ENCODE measurements at regions not wholly inside any gene's neighbourhood (a gene's known extent, or its start where the extent isn't known, plus 50 kb on each side); places are given as distances from the start of the nearest gene placed in this dataset.
"Not testable (repeated sequence)": the region's sequence is repeated elsewhere in the genome, so short reads cannot be mapped to it uniquely, and the experiment has no call there.

- DNase-seq (ENCODE audit: low read depth, low spot score): no peak
Observed at GRCh38 chr1:54474310-54475251, 68.4 kb upstream of the SSBP3 start.

DNA sequence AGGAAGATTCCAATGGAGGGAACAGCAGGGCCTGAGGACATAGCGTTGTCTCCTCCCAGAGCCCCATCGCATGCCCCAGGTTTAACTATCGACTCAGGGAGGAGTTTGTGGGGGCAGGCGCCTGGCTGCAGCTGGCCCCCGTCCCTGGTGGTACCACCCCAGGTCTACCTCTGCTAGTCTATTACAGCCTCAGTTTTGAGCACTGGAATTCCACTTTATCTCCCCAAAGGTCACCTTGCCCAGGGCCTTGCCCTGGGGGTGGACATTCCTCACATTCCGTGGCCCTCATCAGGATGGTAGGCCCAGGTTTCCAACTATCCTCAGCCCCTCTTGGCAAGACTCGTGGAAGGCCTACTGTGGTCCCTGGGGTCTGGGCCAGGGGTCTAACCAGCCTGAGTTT is 65.4 kb upstream of the SSBP3 start:
- no peak for DNase-seq (ENCODE audit: low read depth, low spot score)

- DNase-seq (ENCODE audit: low read depth, low spot score): not testable (repeated sequence)
Observed at GRCh38 chr1:54469444-54469843, 63.2 kb upstream of the SSBP3 start.

GRCh38 chr1:54468288-54469084 is 62.3 kb upstream of the SSBP3 start:
- DNase-seq (ENCODE audit: low read depth, low spot score): not testable (repeated sequence)

DNA sequence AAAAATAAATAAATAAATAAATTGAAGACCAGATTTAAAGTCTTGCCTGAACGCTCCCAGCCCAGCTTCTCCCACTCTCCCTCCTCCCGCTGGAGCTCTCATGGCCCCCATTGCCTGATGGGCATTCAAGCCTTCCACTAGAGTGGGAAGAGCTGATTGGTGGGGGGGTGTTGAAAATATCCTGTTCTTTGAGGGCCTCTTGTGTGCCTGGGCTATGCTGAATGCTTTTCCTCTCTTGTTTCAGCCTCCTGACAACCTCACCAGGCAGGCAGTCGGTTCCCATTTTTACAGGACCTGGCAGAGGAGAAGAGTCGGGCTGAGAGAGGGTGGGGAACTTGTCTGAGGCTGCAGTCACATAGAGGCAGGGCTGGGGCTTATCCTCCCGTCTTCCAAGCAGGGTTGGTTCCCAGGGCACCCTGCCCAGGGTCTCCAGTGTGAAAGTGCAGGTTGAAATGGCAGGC is 59.2 kb upstream of the SSBP3 start:
- DNase-seq (ENCODE audit: low read depth, low spot score): no peak

DNA sequence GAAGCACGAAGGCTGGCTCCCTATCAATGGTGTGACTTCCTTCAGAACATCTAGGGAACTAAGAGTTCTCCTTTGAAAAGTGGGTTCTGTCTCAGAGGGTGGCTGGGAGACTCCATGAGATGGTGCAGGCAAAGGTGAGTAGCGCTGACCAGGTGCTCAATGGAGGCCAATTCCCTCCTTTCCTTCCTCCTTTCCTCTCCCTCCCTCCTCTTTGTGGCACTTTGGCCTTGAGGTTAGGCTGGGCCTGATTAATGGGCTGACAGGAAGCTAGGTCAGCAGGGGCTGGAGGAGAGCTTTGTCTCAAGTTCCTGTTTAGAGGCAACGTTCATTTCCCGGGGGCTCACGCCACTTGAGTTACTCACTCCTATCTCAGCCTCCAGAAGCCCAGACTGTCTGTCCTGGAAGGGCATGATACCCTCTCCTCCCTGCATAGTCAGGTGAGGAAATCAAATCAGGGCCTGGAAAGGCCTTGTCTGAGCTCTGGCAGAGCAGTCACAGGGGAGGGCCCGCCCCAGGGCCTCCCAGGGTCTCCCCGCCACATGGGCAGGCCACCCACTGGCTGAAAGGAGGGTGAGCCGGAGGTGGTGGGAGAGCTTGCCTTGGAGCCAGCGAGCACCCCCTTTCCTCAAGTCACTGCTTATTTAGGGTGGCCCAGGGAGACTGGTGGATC is 58.4 kb upstream of the SSBP3 start:
- no peak for DNase-seq (ENCODE audit: low read depth, low spot score)

GRCh38 chr1:54464031-54464476 is 57.9 kb upstream of the SSBP3 start:
- DNase-seq (ENCODE audit: low read depth, low spot score): no peak

DNA sequence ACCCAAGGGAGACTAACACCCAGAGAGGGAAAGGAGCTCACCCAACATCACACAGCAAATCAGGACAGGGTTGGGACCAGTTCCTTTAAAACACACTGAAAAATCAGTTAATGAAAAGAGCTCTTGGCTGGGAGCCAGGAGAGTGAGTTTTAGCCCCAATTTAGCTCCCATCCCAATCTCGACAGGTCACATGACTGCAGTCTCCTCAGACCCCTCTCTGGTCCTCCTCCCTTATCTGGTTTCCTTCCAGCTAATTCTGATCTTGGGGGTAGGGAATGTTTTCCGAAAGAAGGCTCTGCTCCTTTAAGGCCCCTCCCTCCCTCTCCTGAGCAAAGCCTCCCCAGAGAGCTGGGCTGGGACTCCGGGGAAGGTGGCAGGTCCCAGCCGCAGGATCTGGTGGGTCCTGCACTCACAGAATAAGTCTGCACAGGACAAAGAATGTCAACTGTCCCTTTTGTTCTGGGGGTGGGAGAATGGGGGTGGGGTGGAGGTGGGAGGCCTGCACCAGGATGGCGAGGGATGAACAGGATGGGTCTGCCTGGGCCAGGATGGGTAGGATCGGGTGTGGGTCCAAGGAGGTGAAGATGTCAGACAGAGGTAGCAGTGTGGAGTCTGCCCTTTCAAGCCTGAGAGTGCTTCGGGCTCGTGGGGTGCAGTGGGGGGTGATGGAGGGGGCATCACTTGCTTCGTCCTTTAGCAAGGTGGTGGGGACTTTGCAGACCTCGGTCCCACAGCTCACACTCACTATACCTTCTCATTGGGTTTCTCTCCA is 57.3 kb upstream of the SSBP3 start:
- DNase-seq (ENCODE audit: low read depth, low spot score): no peak

DNA sequence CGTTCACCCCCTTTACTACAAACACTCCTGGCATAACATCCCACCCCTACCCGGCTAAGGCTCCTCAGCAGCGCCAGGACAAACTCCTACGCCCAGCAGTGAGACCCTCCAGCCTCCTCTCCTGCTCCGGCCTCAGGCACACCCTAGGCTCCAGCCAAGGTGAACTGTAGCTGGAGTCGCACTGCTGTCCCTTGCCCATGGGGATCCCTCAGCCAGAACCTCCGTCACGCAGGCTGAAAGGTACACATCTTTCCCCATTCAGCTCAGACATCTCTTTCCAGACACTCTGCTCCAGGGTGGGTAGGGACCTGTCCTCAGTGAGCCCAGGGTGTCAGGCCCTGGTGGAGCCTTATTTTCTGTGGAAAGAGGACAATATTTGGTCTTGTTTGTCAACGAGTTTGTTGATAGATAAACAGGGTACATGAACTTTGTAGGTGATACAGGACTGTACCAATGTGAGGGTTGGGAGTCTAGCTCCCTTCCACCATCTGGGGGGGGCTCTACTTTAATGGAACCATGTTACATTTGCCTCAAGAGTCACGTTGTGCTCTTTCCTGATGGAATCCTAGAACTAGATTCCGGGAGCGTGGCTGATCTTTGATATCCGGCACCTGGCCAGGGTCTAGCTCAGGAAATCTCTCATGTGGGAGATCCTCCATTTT is 56.5 kb upstream of the SSBP3 start:
- no peak for DNase-seq (ENCODE audit: low read depth, low spot score)

DNA sequence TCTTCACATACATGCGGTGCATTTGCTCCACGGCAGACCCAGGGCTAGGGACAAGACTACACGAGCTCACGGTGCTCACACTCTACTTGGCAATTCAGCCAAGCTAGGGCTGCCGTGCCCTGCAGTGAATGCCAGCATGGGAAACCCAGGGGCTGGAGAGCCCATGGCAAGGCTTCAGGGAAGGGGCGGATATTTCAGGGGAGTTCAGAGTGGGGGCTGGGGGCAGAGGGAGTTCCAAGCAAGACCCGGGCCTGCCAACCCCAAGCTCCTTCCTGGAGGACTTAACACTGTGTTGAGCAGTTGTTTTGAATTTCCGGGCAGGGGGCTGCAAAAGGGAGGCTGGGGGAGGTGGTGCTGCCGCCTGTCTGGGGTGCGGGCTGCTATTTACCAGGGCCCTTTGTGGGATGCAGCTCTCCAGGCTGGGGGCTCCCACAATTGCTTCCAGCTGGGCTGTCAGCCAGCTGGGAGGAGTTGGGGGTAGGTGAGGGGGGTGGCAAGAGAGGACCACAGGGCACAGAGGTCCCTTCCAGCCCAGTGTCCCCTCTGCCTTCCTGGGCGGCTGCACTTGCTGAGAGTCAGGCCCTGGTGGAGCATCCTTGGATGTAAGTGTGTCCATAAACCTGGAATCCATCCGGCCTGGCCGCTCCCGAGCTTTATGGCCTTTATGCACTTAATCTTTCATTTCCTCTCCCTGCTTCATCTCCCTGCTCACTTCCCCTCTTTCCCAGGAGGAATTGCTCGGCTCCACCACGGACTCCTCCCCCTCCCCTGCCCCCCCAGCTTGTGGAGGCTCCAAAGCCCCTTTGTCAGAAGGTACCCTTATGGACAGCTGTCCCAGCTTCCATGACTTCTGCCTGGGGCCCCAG is 55.8 kb upstream of the SSBP3 start:
- DNase-seq (ENCODE audit: low read depth, low spot score): no peak

- no peak for DNase-seq (ENCODE audit: low read depth, low spot score)
Observed at GRCh38 chr1:54460861-54461387, 54.7 kb upstream of the SSBP3 start.

DNA sequence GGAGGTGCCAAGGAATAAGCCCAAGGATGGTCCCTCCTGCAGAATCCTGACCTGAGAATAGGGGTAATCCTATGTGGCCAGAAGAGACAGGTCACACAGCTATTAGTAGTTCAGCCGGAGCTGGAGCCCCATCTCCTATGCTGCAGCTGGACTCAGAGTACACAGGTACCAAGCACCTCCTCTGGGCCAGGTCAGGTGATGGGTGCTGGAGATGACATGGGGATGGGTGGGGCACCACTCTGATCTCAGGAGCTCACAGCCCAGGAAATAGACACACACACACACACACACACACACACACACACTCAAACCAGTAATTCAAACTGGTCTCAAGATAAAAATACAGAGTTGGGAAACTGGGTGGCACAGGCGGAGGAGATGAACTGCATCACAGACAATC is 54.2 kb upstream of the SSBP3 start:
- DNase-seq (ENCODE audit: low read depth, low spot score): no peak

DNA sequence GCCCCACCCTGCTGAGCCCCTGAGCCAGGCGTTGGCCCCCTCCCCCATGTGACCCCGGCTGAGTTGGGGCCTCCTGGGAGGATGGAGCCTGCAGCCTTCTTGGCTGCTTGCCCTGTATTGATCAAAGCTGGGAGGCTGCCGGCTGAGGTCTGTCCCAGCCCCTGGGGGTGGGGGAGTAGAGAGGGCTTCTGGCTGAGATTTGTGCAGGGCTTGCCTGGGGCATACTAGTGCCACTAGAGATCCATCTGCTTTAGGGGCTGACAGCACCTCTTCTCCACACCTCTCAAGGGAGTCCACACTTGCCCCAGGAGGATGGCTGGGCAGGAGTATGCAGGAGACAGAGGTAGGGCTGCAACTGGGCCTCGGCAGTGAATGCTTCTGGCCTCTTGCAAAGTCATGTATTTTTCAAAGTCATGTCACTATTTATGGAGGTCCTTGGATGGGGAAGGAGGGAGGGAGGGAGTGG is 53.6 kb upstream of the SSBP3 start:
- no peak for DNase-seq (ENCODE audit: low read depth, low spot score)

DNA sequence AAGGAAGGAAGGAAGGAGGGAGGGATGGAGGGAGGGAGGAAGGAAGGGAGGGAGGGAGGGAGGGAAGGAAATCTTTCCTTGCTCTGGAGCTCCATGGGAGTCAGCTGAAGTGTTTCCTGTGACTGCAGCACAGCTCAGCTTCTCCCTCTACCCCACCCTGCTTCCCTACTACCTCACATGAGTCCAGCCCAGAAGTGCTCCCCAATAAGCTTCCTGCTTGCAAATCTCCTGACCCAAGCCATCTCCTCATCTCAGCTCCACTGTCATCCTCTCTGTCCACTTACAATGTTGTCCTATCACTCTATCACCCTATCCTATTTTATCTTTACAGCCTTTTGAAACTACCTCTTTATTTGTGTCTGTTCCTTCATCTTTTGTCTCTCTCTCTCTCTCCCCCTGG is 52.9 kb upstream of the SSBP3 start:
- no peak for DNase-seq (ENCODE audit: low read depth, low spot score)

GRCh38 chr1:54456921-54457529 is 50.8 kb upstream of the SSBP3 start:
- DNase-seq (ENCODE audit: low read depth, low spot score): no peak

GRCh38 chr1:54456361-54456760 is 50.2 kb upstream of the SSBP3 start:
- no peak for DNase-seq (ENCODE audit: low read depth, low spot score)

Measured in smooth muscle cell of the brain vasculature (primary cell).